ENCODE measurements at regions not wholly inside any gene's neighbourhood (a gene's known extent, or its start where the extent isn't known, plus 50 kb on each side); places are given as distances from the start of the nearest gene placed in this dataset.
A peak's percentile ranks its signal among the peaks of the same experiment; 100 is the strongest.

DNA sequence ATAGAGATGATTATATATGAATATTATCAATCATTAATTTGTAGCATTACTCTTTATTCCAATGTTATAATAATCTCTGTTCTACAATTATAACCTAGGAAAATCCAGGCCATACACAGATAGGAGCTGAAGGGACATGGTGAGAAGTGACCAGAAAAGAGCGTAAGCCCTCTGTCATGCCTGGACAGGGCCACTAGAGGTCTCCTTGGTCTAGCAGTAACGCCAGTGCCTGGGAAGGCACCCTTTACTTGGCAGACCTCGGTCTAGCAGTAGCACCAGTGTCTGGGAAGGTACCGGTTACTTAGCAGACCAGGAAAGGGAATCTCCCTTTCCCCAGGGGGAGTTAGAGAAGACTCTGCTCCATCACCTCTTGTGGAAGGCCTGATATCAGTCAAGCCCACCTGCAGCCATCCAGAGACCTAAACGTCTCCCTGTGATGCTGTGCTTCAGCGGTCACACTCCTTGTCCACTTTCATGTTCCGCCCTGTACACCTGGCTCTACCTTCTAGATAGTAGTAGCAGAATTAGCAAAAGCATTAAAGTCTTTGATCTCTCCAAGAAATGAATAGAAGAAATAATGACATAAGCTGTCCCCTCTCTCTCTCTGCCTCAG is 447.5 kb upstream of the FSIP2 start:
- Histone ChIP-seq H3K9me3 (ENCODE audit: insufficient read depth, low read depth, low read length) (no peaks in the 10 kb centered on the region), H4K20me1 (ENCODE audit: insufficient read depth, low read length) (no peaks in the 10 kb centered on the region), H2AFZ (ENCODE audit: low read depth, low read length) (no peak overlapping the region), H3K27ac (ENCODE audit: low read depth, low read length) (no peak overlapping the region), H3K4me3 (ENCODE audit: insufficient read depth, low read depth, low read length) (no peak overlapping the region), H3K27me3 (ENCODE audit: insufficient read depth, low read length) (no peaks in the 10 kb centered on the region), H3K36me3 (ENCODE audit: insufficient read depth, low read length) (no peaks in the 10 kb centered on the region), H3K4me1 (ENCODE audit: insufficient read depth, low read length) (no peaks in the 10 kb centered on the region), H3K9ac (ENCODE audit: low read length) (no peak overlapping the region), H3K79me2 (ENCODE audit: insufficient read depth, low read length) (no peaks in the 10 kb centered on the region), H3K4me2 (ENCODE audit: low read length) (no peak overlapping the region)
- FAIRE-seq (no peak), DNase-seq (ENCODE audit: low read depth) (peak; percentile 30)
- Mint-ChIP-seq H3K4me3 (ENCODE audit: unreplicated experiment) (no peak overlapping the region), H3K36me3 (ENCODE audit: low read depth, unreplicated experiment) (no peaks in the 10 kb centered on the region), H3K9me3 (ENCODE audit: unreplicated experiment) (peaks cover 5% of the 10 kb centered on the region), H3K27me3 (ENCODE audit: low read depth, unreplicated experiment) (no peaks in the 10 kb centered on the region), H3K27ac (ENCODE audit: unreplicated experiment) (no peak overlapping the region), H3K4me1 (ENCODE audit: low read depth, unreplicated experiment) (no peaks in the 10 kb centered on the region)
- no peak for TF ChIP-seq EZH2 (IDR thresholded peaks at IDR 0.05; ENCODE audit: insufficient read depth, low read length)
- TF ChIP-seq, protein P1, sequence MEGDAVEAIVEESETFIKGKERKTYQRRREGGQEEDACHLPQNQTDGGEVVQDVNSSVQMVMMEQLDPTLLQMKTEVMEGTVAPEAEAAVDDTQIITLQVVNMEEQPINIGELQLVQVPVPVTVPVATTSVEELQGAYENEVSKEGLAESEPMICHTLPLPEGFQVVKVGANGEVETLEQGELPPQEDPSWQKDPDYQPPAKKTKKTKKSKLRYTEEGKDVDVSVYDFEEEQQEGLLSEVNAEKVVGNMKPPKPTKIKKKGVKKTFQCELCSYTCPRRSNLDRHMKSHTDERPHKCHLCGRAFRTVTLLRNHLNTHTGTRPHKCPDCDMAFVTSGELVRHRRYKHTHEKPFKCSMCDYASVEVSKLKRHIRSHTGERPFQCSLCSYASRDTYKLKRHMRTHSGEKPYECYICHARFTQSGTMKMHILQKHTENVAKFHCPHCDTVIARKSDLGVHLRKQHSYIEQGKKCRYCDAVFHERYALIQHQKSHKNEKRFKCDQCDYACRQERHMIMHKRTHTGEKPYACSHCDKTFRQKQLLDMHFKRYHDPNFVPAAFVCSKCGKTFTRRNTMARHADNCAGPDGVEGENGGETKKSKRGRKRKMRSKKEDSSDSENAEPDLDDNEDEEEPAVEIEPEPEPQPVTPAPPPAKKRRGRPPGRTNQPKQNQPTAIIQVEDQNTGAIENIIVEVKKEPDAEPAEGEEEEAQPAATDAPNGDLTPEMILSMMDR (IDR thresholded peaks at IDR 0.05; ENCODE audit: insufficient read depth, low read depth, low read length): peak; percentile 77

DNA sequence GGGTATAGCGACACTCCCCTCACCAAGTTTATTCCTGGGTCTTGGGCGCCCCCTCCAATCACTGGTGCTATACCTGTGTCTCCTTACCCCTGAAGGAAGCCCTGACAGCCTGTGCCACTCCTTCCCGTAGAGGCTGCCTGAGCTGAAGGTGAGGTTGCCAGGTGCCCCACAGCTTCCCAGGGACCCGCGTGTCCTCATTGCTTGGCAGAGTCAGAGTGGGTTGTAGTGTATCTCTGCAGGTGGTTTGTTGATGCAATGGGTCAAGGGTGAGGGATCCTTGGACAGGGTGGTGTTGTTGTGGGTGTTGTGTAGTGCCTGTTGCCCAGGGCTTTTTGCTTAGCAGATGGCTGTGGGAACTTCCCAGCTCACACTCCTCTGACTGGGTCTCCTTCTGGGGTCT is 438.7 kb upstream of the FSIP2 start:
- FAIRE-seq: no peak
- DNase-seq (ENCODE audit: low read depth): no peak
- H3K4me1 Mint-ChIP-seq (ENCODE audit: low read depth, unreplicated experiment): no peaks in the 10 kb centered on the region

DNA sequence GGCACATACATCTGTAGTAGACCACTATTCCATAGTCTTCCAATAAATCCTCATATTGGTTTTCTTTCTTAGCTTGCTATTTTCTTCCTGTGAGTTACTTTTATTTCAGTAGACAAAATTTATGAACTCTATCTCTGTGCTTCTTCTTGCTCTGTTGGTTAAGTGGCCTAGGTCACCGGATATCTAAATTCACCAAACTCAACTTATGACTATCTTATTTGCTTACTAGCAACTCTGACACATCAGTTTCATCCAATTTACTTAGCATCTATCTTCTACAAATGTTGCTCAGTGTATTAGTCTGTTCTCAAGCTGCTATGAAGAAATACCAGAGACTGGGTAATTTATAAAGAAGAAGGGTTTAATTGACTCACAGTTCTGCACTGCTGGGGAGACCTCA is 432.5 kb upstream of the FSIP2 start:
- Histone ChIP-seq H3K4me2 (ENCODE audit: low read length) (no peak overlapping the region), H3K79me2 (ENCODE audit: insufficient read depth, low read length) (no peaks in the 10 kb centered on the region), H3K27me3 (ENCODE audit: insufficient read depth, low read length) (no peaks in the 10 kb centered on the region), H3K9me3 (ENCODE audit: insufficient read depth, low read depth, low read length) (no peaks in the 10 kb centered on the region), H3K4me3 (ENCODE audit: insufficient read depth, low read depth, low read length) (no peak overlapping the region), H3K9ac (ENCODE audit: low read length) (no peak overlapping the region), H3K27ac (ENCODE audit: low read depth, low read length) (no peak overlapping the region), H2AFZ (ENCODE audit: low read depth, low read length) (no peak overlapping the region), H3K36me3 (ENCODE audit: insufficient read depth, low read length) (no peaks in the 10 kb centered on the region), H3K4me1 (ENCODE audit: insufficient read depth, low read length) (no peaks in the 10 kb centered on the region), H4K20me1 (ENCODE audit: insufficient read depth, low read length) (no peaks in the 10 kb centered on the region)
- TF ChIP-seq EZH2 (IDR thresholded peaks at IDR 0.05; ENCODE audit: insufficient read depth, low read length): no peak
- TF ChIP-seq, protein P1 (IDR thresholded peaks at IDR 0.05; ENCODE audit: insufficient read depth, low read depth, low read length): no peak
- Mint-ChIP-seq H3K9me3 (ENCODE audit: unreplicated experiment) (no peaks in the 10 kb centered on the region), H3K4me3 (ENCODE audit: unreplicated experiment) (no peak overlapping the region), H3K36me3 (ENCODE audit: low read depth, unreplicated experiment) (no peaks in the 10 kb centered on the region), H3K27ac (ENCODE audit: unreplicated experiment) (no peak overlapping the region), H3K27me3 (ENCODE audit: low read depth, unreplicated experiment) (no peaks in the 10 kb centered on the region), H3K4me1 (ENCODE audit: low read depth, unreplicated experiment) (no peaks in the 10 kb centered on the region)
- DNase-seq (ENCODE audit: low read depth): no peak
- FAIRE-seq: no peak

More for the DNA sequence above, 438.7 kb upstream of the FSIP2 start:
- H3K27me3 Mint-ChIP-seq (ENCODE audit: low read depth, unreplicated experiment): no peaks in the 10 kb centered on the region
- H3K4me1 ChIP-seq (ENCODE audit: insufficient read depth, low read length): no peaks in the 10 kb centered on the region
- peaks cover 3% of the 10 kb centered on the region for H3K9me3 Mint-ChIP-seq (ENCODE audit: unreplicated experiment)
- no peaks in the 10 kb centered on the region for H3K36me3 Mint-ChIP-seq (ENCODE audit: low read depth, unreplicated experiment)
- H3K79me2 ChIP-seq (ENCODE audit: insufficient read depth, low read length): no peaks in the 10 kb centered on the region
- H3K27ac ChIP-seq (ENCODE audit: low read depth, low read length): no peak overlapping the region
- H3K4me3 ChIP-seq (ENCODE audit: insufficient read depth, low read depth, low read length): no peak overlapping the region
- no peak overlapping the region for H3K4me2 ChIP-seq (ENCODE audit: low read length)
- no peak for TF ChIP-seq EZH2 (IDR thresholded peaks at IDR 0.05; ENCODE audit: insufficient read depth, low read length)
- TF ChIP-seq, protein P1 (IDR thresholded peaks at IDR 0.05; ENCODE audit: insufficient read depth, low read depth, low read length): no peak
- no peak overlapping the region for H3K9ac ChIP-seq (ENCODE audit: low read length)
- H2AFZ ChIP-seq (ENCODE audit: low read depth, low read length): no peak overlapping the region
- no peak overlapping the region for H3K4me3 Mint-ChIP-seq (ENCODE audit: unreplicated experiment)
- no peaks in the 10 kb centered on the region for H3K36me3 ChIP-seq (ENCODE audit: insufficient read depth, low read length)
- H3K27ac Mint-ChIP-seq (ENCODE audit: unreplicated experiment): no peak overlapping the region
- no peaks in the 10 kb centered on the region for H3K9me3 ChIP-seq (ENCODE audit: insufficient read depth, low read depth, low read length)
- no peaks in the 10 kb centered on the region for H3K27me3 ChIP-seq (ENCODE audit: insufficient read depth, low read length)
- no peaks in the 10 kb centered on the region for H4K20me1 ChIP-seq (ENCODE audit: insufficient read depth, low read length)
